Vagina (tissue), 2 donors: ENCODE measurements at regions not wholly inside any gene's neighbourhood (a gene's known extent, or its start where the extent isn't known, plus 50 kb on each side); places are given as distances from the start of the nearest gene placed in this dataset.

Experiments used
- CTCF ChIP-seq, 3 experiments: fragments of 450-650 bp in 2 of 3; fragments of 200-600 bp in 1 of 3; sonication (generic) in 1 of 3; IDR thresholded peaks; one replicate each; pipeline ENCODE4 v1.5.1; 2017 to 2019; ENCODE audit warnings: antibody characterized with exemption in 3 of 3, mild to moderate bottlenecking in 2 of 3, moderate library complexity in 2 of 3
- POLR2A ChIP-seq, 2 donors: fragments of 450-650 bp; IDR thresholded peaks; one replicate each; pipeline ENCODE4 v1.6.1; 2017; ENCODE audit warnings: antibody characterized with exemption in 2 of 2, mild to moderate bottlenecking in 2 of 2, moderate library complexity in 2 of 2
- POLR2AphosphoS5 ChIP-seq, 2 donors: sonication (generic); formaldehyde crosslinking; IDR thresholded peaks; one replicate each; pipeline ENCODE4 v1.9.0; 2017; ENCODE audit warnings: antibody characterized with exemption in 2 of 2, mild to moderate bottlenecking in 2 of 2, low read depth in 1 of 2; ENCODE audit not compliant: insufficient read depth in 1 of 2

GRCh38 chr7:19589446-19589845 is 119.4 kb downstream of the POLR1F start:
- TF ChIP-seq CTCF (IDR thresholded peaks at IDR 0.05) (no peak), POLR2A (IDR thresholded peaks at IDR 0.05) (no peak), POLR2AphosphoS5 (IDR thresholded peaks at IDR 0.05; ENCODE audit: insufficient read depth in 1 of 2, low read depth in 1 of 2) (no peak)
